HEK293T (cell line): ENCODE measurements at regions not wholly inside any gene's neighbourhood (a gene's known extent, or its start where the extent isn't known, plus 50 kb on each side); places are given as distances from the start of the nearest gene placed in this dataset.

Experiments
- ARNT ChIP-seq: fragments of 450-650 bp; IDR thresholded peaks from 2 replicates; pipeline ENCODE4 v1.6.1; 2017; ENCODE audit warnings: mild to moderate bottlenecking
- BHLHE40 ChIP-seq: fragments of 450-650 bp; IDR thresholded peaks from 2 replicates; pipeline ENCODE4 v1.6.1; 2016; ENCODE audit warnings: mild to moderate bottlenecking, moderate library complexity, borderline replicate concordance
- CTBP1 ChIP-seq: fragments of 450-650 bp; IDR thresholded peaks from 2 replicates; pipeline ENCODE4 v1.6.1; 2016; ENCODE audit warnings: borderline replicate concordance
- FOXA1 ChIP-seq: fragments of 450-650 bp; IDR thresholded peaks from 2 replicates; pipeline ENCODE4 v1.6.1; 2016; ENCODE audit warnings: mild to moderate bottlenecking
- FOXK2 ChIP-seq: fragments of 450-650 bp; IDR thresholded peaks from 2 replicates; pipeline ENCODE4 v1.6.1; 2016; ENCODE audit warnings: mild to moderate bottlenecking
- FOXM1 ChIP-seq: fragments of 450-650 bp; IDR thresholded peaks from 2 replicates; pipeline ENCODE4 v1.6.1; 2017; ENCODE audit warnings: mild to moderate bottlenecking, borderline replicate concordance
- HDGF ChIP-seq: fragments of 450-650 bp; IDR thresholded peaks from 2 replicates; pipeline ENCODE4 v1.6.1; 2017; ENCODE audit warnings: antibody characterized with exemption, borderline replicate concordance
- L3MBTL2 ChIP-seq: fragments of 450-650 bp; conservative IDR thresholded peaks from 2 replicates; pipeline ENCODE4 v1.6.1; 2016; ENCODE audit warnings: mild to moderate bottlenecking
- NFRKB ChIP-seq: fragments of 450-650 bp; IDR thresholded peaks from 2 replicates; pipeline ENCODE4 v1.6.1; 2016; ENCODE audit warnings: mild to moderate bottlenecking, moderate library complexity
- SP1 ChIP-seq: fragments of 450-650 bp; IDR thresholded peaks from 2 replicates; pipeline ENCODE4 v1.6.1; 2017
- SUZ12 ChIP-seq: fragments of 450-650 bp; IDR thresholded peaks from 2 replicates; pipeline ENCODE4 v1.6.1; 2016; ENCODE audit warnings: mild to moderate bottlenecking
- TARDBP ChIP-seq: fragments of 450-650 bp; IDR thresholded peaks from 2 replicates; pipeline ENCODE4 v1.6.1; 2016
- ZNF384 ChIP-seq: fragments of 450-650 bp; IDR thresholded peaks from 2 replicates; pipeline ENCODE4 v1.6.1; 2016
- TF ChIP-seq, protein P1 (sequence below): fragments of 450-650 bp; IDR thresholded peaks from 2 replicates; pipeline ENCODE4 v1.6.1; 2016

DNA sequence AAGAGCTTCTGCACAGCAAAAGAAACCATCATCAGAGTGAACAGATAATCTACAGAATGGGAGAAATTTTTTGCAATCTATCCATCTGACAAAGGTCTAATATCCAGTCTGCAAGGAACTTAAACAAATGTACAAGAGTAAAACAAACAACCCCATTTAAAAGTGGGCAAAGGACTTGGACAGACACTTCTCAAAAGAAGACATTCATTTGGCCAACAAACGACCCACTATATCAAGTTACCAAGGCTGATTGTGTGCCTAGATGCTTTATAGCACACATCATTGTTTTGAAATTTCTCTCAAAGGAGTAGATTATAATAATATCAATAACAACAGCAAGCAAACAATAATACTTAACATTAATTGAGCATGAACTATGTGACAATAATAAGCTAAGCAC, 117.1 kb downstream of the TFPI2 start:
- TF ChIP-seq HDGF (no peak), ARNT (no peak), FOXK2 (no peak), FOXM1 (no peak), SP1 (no peak), L3MBTL2 (no peak), CTBP1 (no peak), FOXA1 (no peak), TARDBP (no peak), BHLHE40 (no peak), ZNF384 (no peak), SUZ12 (no peak), NFRKB (no peak)
- TF ChIP-seq, protein P1, sequence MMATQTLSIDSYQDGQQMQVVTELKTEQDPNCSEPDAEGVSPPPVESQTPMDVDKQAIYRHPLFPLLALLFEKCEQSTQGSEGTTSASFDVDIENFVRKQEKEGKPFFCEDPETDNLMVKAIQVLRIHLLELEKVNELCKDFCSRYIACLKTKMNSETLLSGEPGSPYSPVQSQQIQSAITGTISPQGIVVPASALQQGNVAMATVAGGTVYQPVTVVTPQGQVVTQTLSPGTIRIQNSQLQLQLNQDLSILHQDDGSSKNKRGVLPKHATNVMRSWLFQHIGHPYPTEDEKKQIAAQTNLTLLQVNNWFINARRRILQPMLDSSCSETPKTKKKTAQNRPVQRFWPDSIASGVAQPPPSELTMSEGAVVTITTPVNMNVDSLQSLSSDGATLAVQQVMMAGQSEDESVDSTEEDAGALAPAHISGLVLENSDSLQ = no peak
